ENCODE measurements at regions not wholly inside any gene's neighbourhood (a gene's known extent, or its start where the extent isn't known, plus 50 kb on each side); places are given as distances from the start of the nearest gene placed in this dataset.

DNA sequence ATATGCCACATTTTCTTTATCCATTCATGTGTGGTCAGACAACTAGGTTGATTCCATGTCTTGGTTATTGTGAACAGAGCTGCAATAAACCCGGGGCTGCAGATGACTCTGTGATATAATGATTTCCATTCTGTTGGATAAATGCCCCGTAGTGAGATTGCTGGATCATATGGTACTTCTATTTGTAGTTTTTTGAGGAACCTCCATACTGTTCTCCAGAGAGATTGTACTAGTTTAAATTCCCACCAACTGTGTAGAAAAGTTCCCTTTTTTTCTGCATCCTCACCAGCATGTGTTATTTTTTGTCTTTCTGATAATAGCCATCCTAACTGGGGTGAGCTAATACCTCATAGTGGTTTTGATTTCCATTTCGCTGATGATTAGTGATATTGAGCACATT lies 62.2 kb upstream of the MAP3K4 start:
- Histone ChIP-seq H3K4me3 (replicated peaks; ENCODE audit: insufficient read depth, low read length) (no peak overlapping the region), H3K27me3 (ENCODE audit: insufficient read depth, poor library complexity, severe bottlenecking) (no peaks in the 10 kb centered on the region), H3K27ac (replicated peaks) (no peak overlapping the region)
- DNase-seq (ENCODE audit: low read depth in 1 of 2, low spot score in 1 of 2): no peak
- TF ChIP-seq GABPA (IDR thresholded peaks at IDR 0.05; ENCODE audit: low read depth): no peak
- TF ChIP-seq POLR2AphosphoS5 (IDR thresholded peaks at IDR 0.05; ENCODE audit: low read depth): no peak
- TF ChIP-seq, protein P1, sequence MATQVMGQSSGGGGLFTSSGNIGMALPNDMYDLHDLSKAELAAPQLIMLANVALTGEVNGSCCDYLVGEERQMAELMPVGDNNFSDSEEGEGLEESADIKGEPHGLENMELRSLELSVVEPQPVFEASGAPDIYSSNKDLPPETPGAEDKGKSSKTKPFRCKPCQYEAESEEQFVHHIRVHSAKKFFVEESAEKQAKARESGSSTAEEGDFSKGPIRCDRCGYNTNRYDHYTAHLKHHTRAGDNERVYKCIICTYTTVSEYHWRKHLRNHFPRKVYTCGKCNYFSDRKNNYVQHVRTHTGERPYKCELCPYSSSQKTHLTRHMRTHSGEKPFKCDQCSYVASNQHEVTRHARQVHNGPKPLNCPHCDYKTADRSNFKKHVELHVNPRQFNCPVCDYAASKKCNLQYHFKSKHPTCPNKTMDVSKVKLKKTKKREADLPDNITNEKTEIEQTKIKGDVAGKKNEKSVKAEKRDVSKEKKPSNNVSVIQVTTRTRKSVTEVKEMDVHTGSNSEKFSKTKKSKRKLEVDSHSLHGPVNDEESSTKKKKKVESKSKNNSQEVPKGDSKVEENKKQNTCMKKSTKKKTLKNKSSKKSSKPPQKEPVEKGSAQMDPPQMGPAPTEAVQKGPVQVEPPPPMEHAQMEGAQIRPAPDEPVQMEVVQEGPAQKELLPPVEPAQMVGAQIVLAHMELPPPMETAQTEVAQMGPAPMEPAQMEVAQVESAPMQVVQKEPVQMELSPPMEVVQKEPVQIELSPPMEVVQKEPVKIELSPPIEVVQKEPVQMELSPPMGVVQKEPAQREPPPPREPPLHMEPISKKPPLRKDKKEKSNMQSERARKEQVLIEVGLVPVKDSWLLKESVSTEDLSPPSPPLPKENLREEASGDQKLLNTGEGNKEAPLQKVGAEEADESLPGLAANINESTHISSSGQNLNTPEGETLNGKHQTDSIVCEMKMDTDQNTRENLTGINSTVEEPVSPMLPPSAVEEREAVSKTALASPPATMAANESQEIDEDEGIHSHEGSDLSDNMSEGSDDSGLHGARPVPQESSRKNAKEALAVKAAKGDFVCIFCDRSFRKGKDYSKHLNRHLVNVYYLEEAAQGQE (IDR thresholded peaks at IDR 0.05; ENCODE audit: insufficient replicate concordance, low read depth): no peak
- TF ChIP-seq, protein P2, sequence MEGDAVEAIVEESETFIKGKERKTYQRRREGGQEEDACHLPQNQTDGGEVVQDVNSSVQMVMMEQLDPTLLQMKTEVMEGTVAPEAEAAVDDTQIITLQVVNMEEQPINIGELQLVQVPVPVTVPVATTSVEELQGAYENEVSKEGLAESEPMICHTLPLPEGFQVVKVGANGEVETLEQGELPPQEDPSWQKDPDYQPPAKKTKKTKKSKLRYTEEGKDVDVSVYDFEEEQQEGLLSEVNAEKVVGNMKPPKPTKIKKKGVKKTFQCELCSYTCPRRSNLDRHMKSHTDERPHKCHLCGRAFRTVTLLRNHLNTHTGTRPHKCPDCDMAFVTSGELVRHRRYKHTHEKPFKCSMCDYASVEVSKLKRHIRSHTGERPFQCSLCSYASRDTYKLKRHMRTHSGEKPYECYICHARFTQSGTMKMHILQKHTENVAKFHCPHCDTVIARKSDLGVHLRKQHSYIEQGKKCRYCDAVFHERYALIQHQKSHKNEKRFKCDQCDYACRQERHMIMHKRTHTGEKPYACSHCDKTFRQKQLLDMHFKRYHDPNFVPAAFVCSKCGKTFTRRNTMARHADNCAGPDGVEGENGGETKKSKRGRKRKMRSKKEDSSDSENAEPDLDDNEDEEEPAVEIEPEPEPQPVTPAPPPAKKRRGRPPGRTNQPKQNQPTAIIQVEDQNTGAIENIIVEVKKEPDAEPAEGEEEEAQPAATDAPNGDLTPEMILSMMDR (IDR thresholded peaks at IDR 0.05; ENCODE audit: insufficient read depth, low read length): no peak
- no peak for TF ChIP-seq SPI1 (IDR thresholded peaks at IDR 0.05; ENCODE audit: borderline replicate concordance, low read depth)

DNA sequence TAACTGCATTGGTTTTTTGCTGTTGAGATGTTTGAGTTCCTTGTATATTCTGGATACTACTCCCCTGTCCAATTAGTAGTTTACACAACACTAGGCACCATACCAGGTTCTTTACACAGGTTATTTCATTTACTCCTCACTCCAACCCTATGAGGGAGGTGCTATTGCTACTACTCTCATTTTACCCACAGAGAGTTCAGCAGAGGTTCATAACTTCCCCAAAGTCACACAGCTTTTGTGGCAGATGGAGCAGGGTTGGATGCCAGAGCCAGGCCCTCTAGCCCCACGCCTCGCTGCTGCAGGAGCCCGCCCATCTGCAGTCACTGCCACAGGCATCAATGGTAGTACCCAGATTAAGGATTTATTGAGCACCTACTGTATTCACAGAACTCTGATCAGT lies 61.7 kb upstream of the MAP3K4 start:
- TF ChIP-seq, protein P2 (IDR thresholded peaks at IDR 0.05; ENCODE audit: insufficient read depth, low read length): no peak
- TF ChIP-seq GABPA (IDR thresholded peaks at IDR 0.05; ENCODE audit: low read depth): no peak
- TF ChIP-seq, protein P1 (IDR thresholded peaks at IDR 0.05; ENCODE audit: insufficient replicate concordance, low read depth): no peak
- TF ChIP-seq POLR2AphosphoS5 (IDR thresholded peaks at IDR 0.05; ENCODE audit: low read depth): no peak
- TF ChIP-seq SPI1 (IDR thresholded peaks at IDR 0.05; ENCODE audit: borderline replicate concordance, low read depth): no peak
- Histone ChIP-seq H3K27me3 (ENCODE audit: insufficient read depth, poor library complexity, severe bottlenecking) (no peaks in the 10 kb centered on the region), H3K4me3 (replicated peaks; ENCODE audit: insufficient read depth, low read length) (no peak overlapping the region), H3K27ac (replicated peaks) (no peak overlapping the region)
- no peak for DNase-seq (ENCODE audit: low read depth in 1 of 2, low spot score in 1 of 2)

DNA sequence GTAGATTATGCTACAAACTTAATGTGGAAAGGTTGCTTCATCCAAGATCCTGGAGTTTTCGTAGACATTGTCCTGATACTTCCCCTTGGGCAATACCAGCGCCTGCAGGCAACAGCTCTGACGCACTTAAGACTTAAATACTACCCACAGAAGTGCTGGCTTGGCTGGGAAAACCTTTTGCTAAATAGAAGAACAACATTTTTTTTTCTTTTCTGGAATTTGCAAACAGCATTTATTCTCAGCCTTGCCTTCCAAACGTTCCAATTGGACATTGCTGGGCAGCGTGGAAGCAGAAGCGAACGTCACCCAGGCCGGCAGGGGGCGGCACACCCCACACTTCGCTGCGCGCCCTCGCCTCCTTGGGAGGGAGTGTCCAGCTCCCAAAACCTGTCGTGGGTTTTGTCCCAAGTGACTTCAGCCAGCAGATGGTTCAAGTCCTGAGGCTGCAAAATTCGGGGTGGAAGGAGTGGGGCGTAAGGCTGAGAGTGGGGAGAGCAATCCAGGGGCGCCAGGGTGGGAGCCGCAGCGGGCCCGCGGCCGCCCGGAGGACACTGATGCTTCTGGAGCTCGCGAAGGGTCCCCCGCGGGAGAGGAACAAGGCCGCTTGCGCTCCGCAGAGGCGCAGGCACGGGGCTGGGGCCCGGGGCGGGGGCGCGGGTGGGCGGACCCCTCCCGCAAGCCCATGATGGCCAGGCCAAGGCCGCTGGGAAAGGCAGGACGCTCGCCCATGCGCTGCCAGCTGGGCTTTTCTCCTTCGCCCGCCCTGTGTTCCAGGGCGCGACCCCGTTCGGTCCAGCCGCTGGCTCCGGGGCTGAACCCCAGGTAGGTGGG lies 60.8 kb upstream of the MAP3K4 start:
- TF ChIP-seq SPI1 (IDR thresholded peaks at IDR 0.05; ENCODE audit: borderline replicate concordance, low read depth): no peak
- TF ChIP-seq GABPA (IDR thresholded peaks at IDR 0.05; ENCODE audit: low read depth): no peak
- TF ChIP-seq POLR2AphosphoS5 (IDR thresholded peaks at IDR 0.05; ENCODE audit: low read depth): no peak
- TF ChIP-seq, protein P2 (IDR thresholded peaks at IDR 0.05; ENCODE audit: insufficient read depth, low read length): peak; percentile 60
- TF ChIP-seq, protein P1 (IDR thresholded peaks at IDR 0.05; ENCODE audit: insufficient replicate concordance, low read depth): no peak
- Histone ChIP-seq H3K4me3 (replicated peaks; ENCODE audit: insufficient read depth, low read length) (no peak overlapping the region), H3K27ac (replicated peaks) (no peak overlapping the region), H3K27me3 (ENCODE audit: insufficient read depth, poor library complexity, severe bottlenecking) (no peaks in the 10 kb centered on the region)
- DNase-seq (ENCODE audit: low read depth in 1 of 2, low spot score in 1 of 2): peak; percentile 18 to 25

Measured in HL-60 (cell line).